Right lobe of liver (tissue), 6 donors: ENCODE measurements at regions not wholly inside any gene's neighbourhood (a gene's known extent, or its start where the extent isn't known, plus 50 kb on each side); places are given as distances from the start of the nearest gene placed in this dataset.
"Not testable (repeated sequence)": the region's sequence is repeated elsewhere in the genome, so short reads cannot be mapped to it uniquely, and the experiment has no call there.

Source experiments
- ATAC-seq, 4 donors: fragments of 200-7000 bp; cut with Tn5 transposase; one replicate each; pipeline ENCODE4 v1.9.1; 2020; ENCODE audit warnings: mild to moderate bottlenecking in 4 of 4, moderate library complexity in 4 of 4
- DNase-seq, 3 donors: peaks; one replicate each; pipeline ENCODE4 v3.0.0-alpha.2; 2020
- H3K27ac ChIP-seq, 3 donors: fragments of 200-600 bp; one replicate each; pipeline ENCODE4 v1.8.0; 2022
- H3K27me3 ChIP-seq, 2 donors: fragments of 200-600 bp; one replicate each; pipeline ENCODE4 v1.8.0; 2022
- H3K36me3 ChIP-seq, 4 donors: fragments of 200-600 bp; sonication (generic) in 1 of 4; one replicate each; pipeline versions ENCODE4 v1.5.1 to v1.8.0; 2017 to 2022; ENCODE audit warnings: control low read depth in 1 of 4
- H3K4me1 ChIP-seq, 4 donors: fragments of 200-600 bp; sonication (generic) in 1 of 4; one replicate each; pipeline versions ENCODE4 v1.5.1 to v1.8.0; 2017 to 2022; ENCODE audit warnings: control low read depth in 1 of 4
- H3K4me3 ChIP-seq, 3 donors: fragments of 200-600 bp; one replicate each; pipeline ENCODE4 v1.8.0; 2022
- H3K9me3 ChIP-seq, 4 donors: fragments of 200-600 bp; sonication (generic) in 1 of 4; one replicate each; pipeline versions ENCODE4 v1.5.1 to v1.8.0; 2017 to 2022; ENCODE audit warnings: control low read depth in 1 of 4
- POLR2A ChIP-seq: fragments of 450-650 bp; IDR thresholded peaks from one replicate; pipeline ENCODE4 v1.6.1; 2017; ENCODE audit warnings: antibody characterized with exemption, mild to moderate bottlenecking
- WGBS: methylation state at CpG from one replicate; pipeline ENCODE4 v1.1.6; 2018; ENCODE audit warnings: low coverage, low lambda C conversion rate; ENCODE audit not compliant: insufficient coverage; ENCODE audit errors: missing lambda C conversion rate; 5-methylcytosine and 5-hydroxymethylcytosine counted together
- intact Hi-C, 2 donors: fragments of 100-400 bp; cut with DNase I; formaldehyde crosslinking; loops; one replicate each; pipeline versions ENCODE4 v1.11.2 to v1.14.1; 2022
- TF ChIP-seq, protein P1 (sequence below), 4 donors: fragments of 200-600 bp in 3 of 4; fragments of 450-650 bp in 1 of 4; IDR thresholded peaks; one replicate each; pipeline versions ENCODE4 v1.5.1 to v1.8.0; 2016 to 2022; ENCODE audit warnings: antibody characterized with exemption in 4 of 4, mild to moderate bottlenecking in 2 of 4
- donor health status: DM: no; HTN: yes; CAD: no.
- donor health status: DM: no; HTN: no; CAD: no.
- donor health status: DM: no; HTN: no; CAD: no.
- donor health status: DM: no; HTN: yes; CAD: no.
- donor health status: DM: no; HTN: yes; CAD: no.

DNA sequence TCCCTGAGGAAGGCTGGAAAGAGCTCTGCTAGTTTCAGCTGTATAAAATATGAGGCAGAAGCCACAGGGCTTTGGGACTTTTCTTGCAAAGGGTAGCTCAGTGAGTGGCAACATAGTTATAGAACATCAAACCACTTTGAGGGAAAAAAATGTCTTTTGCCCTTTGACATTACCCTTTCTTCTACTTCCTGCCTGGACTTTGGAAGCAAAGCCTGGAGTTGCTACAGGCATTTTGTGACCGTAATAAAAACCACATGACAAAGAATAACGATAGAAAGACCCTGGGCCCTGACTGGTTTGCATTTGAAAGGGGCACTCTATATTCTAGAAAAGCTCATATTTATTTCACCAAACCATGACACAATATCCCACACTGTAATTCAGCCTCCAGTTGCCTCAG, 440.9 kb downstream of the DIRAS2 start:
- ATAC-seq (peak in 1 of 4 donors; percentile 25), DNase-seq (no peak)
- H3K27ac ChIP-seq = no peak overlapping the region
- peaks cover 0 to 4% (median 0%) of the 10 kb centered on the region in 4 donors for H3K9me3 ChIP-seq
- no peaks in the 10 kb centered on the region for H3K27me3 ChIP-seq
- H3K4me3 ChIP-seq = no peak overlapping the region
- H3K4me1 ChIP-seq = no peaks in the 10 kb centered on the region
- H3K36me3 ChIP-seq = no peaks in the 10 kb centered on the region
- intact Hi-C loops = no loop called here
- TF ChIP-seq, protein P1, sequence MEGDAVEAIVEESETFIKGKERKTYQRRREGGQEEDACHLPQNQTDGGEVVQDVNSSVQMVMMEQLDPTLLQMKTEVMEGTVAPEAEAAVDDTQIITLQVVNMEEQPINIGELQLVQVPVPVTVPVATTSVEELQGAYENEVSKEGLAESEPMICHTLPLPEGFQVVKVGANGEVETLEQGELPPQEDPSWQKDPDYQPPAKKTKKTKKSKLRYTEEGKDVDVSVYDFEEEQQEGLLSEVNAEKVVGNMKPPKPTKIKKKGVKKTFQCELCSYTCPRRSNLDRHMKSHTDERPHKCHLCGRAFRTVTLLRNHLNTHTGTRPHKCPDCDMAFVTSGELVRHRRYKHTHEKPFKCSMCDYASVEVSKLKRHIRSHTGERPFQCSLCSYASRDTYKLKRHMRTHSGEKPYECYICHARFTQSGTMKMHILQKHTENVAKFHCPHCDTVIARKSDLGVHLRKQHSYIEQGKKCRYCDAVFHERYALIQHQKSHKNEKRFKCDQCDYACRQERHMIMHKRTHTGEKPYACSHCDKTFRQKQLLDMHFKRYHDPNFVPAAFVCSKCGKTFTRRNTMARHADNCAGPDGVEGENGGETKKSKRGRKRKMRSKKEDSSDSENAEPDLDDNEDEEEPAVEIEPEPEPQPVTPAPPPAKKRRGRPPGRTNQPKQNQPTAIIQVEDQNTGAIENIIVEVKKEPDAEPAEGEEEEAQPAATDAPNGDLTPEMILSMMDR (IDR thresholded peaks at IDR 0.05) = no peak
- TF ChIP-seq POLR2A = no peak
- WGBS = 17% methylated on average over 2 of the region's 2 CpGs

DNA sequence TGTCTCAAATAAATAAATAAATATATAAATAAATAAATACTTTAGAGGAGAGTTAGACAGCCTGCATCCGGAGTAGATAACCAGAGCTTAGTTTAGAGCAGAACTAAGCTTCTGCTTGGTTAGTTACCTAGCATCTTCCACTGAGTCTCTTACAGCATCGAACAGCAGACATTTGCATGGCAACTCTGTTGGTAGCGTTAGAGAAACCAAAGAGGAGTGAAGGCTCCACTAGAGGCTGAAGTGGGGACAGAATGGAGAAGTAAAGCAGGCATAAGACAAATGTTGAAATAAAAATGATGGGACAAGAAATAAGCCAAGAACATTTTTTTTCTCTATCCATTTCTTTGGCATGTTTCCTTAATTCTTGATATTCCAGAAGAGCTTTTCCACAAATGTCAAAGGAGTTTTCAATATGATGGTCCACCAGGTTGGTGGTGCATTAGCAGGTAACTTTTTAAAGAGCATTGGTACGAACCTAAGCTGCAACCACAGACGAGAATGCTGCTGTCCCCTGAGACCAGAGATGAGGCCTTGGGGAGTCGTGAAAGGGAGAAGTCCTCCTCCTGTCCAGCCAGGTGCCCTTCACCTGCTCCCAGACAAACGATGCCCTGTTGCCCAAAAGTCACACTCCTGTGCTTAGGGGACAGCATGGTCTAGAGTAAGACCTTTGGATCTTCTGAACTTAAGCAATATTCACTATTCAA, 438.3 kb downstream of the DIRAS2 start:
- H3K36me3 ChIP-seq = no peaks in the 10 kb centered on the region
- TF ChIP-seq POLR2A = no peak
- TF ChIP-seq, protein P1 (IDR thresholded peaks at IDR 0.05) = no peak
- no peak for DNase-seq
- H3K27me3 ChIP-seq = no peaks in the 10 kb centered on the region
- intact Hi-C loops = no loop called here
- no peak overlapping the region for H3K4me3 ChIP-seq
- no peak overlapping the region for H3K27ac ChIP-seq
- ATAC-seq = no peak
- WGBS = 63% methylated on average over 7 of the region's 7 CpGs
- H3K9me3 ChIP-seq = no peaks in the 10 kb centered on the region
- H3K4me1 ChIP-seq = no peaks in the 10 kb centered on the region

DNA sequence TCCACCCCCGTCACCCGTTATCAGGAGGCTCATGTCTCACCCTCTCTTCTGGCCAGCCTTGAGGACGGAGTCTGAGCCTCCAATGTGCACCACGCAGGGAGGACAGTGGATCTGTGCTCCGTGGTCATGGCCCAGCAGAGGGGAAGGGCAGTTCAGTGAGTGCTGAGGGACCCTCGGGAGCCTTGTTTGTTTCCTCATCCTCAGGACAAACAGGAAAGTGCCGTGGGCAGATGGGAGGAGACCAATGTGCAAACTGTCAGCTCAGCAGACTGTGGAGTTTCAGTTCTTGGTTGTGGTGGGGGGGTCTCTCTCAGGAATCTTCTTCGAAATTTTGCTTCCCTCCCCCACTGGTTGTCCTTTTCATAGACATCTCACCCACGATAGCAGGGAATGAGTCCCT, 429.6 kb downstream of the DIRAS2 start:
- DNase-seq, H3K36me3 ChIP-seq, H3K4me3 ChIP-seq, H3K27me3 ChIP-seq, H3K9me3 ChIP-seq, ATAC-seq, intact Hi-C loops, H3K27ac ChIP-seq, H3K4me1 ChIP-seq: not testable (repeated sequence)
- WGBS = 12% methylated on average over 5 of the region's 9 CpGs

- DNase-seq (peak in 1 of 3 donors; percentile 46), ATAC-seq (peak; percentile 50 to 85 (median 72))
- 14% methylated on average over 14 of the region's 27 CpGs for WGBS
- Histone ChIP-seq H3K36me3 (no peaks in the 10 kb centered on the region), H3K27ac (no peak overlapping the region), H3K27me3 (peaks cover 0 to 7% of the 10 kb centered on the region in 2 donors), H3K4me1 (no peaks in the 10 kb centered on the region), H3K9me3 (no peaks in the 10 kb centered on the region), H3K4me3 (no peak overlapping the region)
- intact Hi-C loops = loop anchor here in 1 of 2 donors (5.0 kb wide), 1 partner anchor 77 kb away; no protein-coding TSS in a partner anchor
- TF ChIP-seq, protein P1 (IDR thresholded peaks at IDR 0.05) = peak; percentile 40 to 65 (median 48)
- TF ChIP-seq POLR2A = no peak
Measured at GRCh38 chr9:90219548-90220118, 423.0 kb downstream of the DIRAS2 start.

GRCh38 chr9:90221899-90222298, 420.7 kb downstream of the DIRAS2 start:
- WGBS = no CpG with 5 or more reads among the region's 18 CpGs
- intact Hi-C loops, DNase-seq: not testable (repeated sequence)

More at GRCh38 chr9:90221899-90222298, 420.7 kb downstream of the DIRAS2 start:
- H3K27me3 ChIP-seq, H3K4me3 ChIP-seq, H3K36me3 ChIP-seq, H3K4me1 ChIP-seq, H3K27ac ChIP-seq, ATAC-seq, H3K9me3 ChIP-seq: not testable (repeated sequence)
